HepG2 (cell line): ENCODE measurements at regions not wholly inside any gene's neighbourhood (a gene's known extent, or its start where the extent isn't known, plus 50 kb on each side); places are given as distances from the start of the nearest gene placed in this dataset.

Experiments used
- ATAC-seq: fragments of 200-7000 bp; cut with Tn5 transposase; 3 replicates; pipeline ENCODE4 v1.9.1; 2020; ENCODE audit warnings: mild to moderate bottlenecking, moderate library complexity
- BruUV-seq: library from RNA; stranded (reverse); fragments of 400-500 nt; replicated peaks from 2 replicates; lab custom pipeline; 2021; lab: Mats Ljungman, UMichigan
- CTCF ChIA-PET: fragments of 300-600 bp; formaldehyde crosslinking; extraction: SDS; loops from one replicate; lab custom pipeline; 2021; ENCODE audit warnings: low total read pairs, inconsistent platforms, low intra/inter-chr PET ratio; lab: Yijun Ruan, JAX
- POLR2A ChIA-PET: fragments of 350-600 bp; sonication (Branson Sonifier 250); formaldehyde crosslinking; loops from one replicate; lab custom pipeline; 2020; ENCODE audit warnings: antibody characterized with exemption, inconsistent platforms; lab: Yijun Ruan, JAX
- DNase-seq: peaks from one replicate; pipeline ENCODE4 v3.0.0-alpha.2; 2015; ENCODE audit warnings: low spot score
- FAIRE-seq: peaks from 3 replicates; lab custom pipeline; 2011; peaks lifted over from hg19 to GRCh38; lab: Jason Lieb, UNC
- H2AFZ ChIP-seq: one replicate; pipeline ENCODE4 v1.6.1; 2011; ENCODE audit warnings: low read length, inconsistent platforms
- H3K27ac ChIP-seq: fragments of 300-600 bp; 3 replicates; pipeline ENCODE4 v1.8.0; 2011; ENCODE audit warnings: mixed run types, mild to moderate bottlenecking, mixed read lengths, low read length, inconsistent platforms; ENCODE audit not compliant: insufficient read depth; ENCODE audit errors: extremely low read length
- H3K27me3 ChIP-seq, 2 experiments: fragments of 200-600 bp in 1 of 2; 2 replicates in 1 of 2; 3 replicates in 1 of 2; pipeline versions ENCODE4 v1.6.0 to v1.8.0; 2011; ENCODE audit warnings: low read length in 2 of 2, mild to moderate bottlenecking in 2 of 2, moderate library complexity in 2 of 2, inconsistent platforms in 1 of 2; ENCODE audit not compliant: insufficient read depth in 2 of 2, control insufficient read depth in 1 of 2
- H3K36me3 ChIP-seq, 2 experiments: fragments of 200-600 bp in 1 of 2; replicated peaks in 1 of 2; 2 replicates in 1 of 2; 3 replicates in 1 of 2; pipeline versions ENCODE4 v1.5.1 to v1.8.0; 2011; ENCODE audit warnings: low read length in 2 of 2, inconsistent platforms in 1 of 2; ENCODE audit not compliant: insufficient read depth in 2 of 2, control insufficient read depth in 1 of 2
- H3K4me1 ChIP-seq: 2 replicates; pipeline ENCODE4 v1.5.1; 2012; ENCODE audit warnings: low read length, inconsistent platforms; ENCODE audit not compliant: insufficient read depth
- H3K4me2 ChIP-seq: 2 replicates; pipeline ENCODE4 v1.6.0; 2011; ENCODE audit warnings: low read depth, low read length, inconsistent platforms
- H3K4me3 ChIP-seq, 3 experiments: fragments of 200-600 bp in 1 of 3; sonication (generic), shearing (Covaris generic) in 1 of 3; replicated peaks in 1 of 3; 2 replicates each; pipeline ENCODE4 v1.5.1; 2011 to 2016; ENCODE audit warnings: low read length in 3 of 3, inconsistent platforms in 2 of 3, low read depth in 2 of 3, mild to moderate bottlenecking in 2 of 3, control low read depth in 1 of 3, mixed read lengths in 1 of 3; ENCODE audit not compliant: insufficient read depth in 1 of 3
- H3K79me2 ChIP-seq: one replicate; pipeline ENCODE4 v1.6.1; 2011; ENCODE audit warnings: low read length, inconsistent platforms; ENCODE audit not compliant: insufficient read depth
- H3K9ac ChIP-seq: 2 replicates; pipeline ENCODE4 v1.6.0; 2011; ENCODE audit warnings: mild to moderate bottlenecking, low read depth, low read length, inconsistent platforms; ENCODE audit not compliant: insufficient read depth
- H3K9me3 ChIP-seq: 2 replicates; pipeline ENCODE4 v1.5.1; 2012; ENCODE audit warnings: mild to moderate bottlenecking, low read length
- H4K20me1 ChIP-seq: 2 replicates; pipeline ENCODE4 v1.6.0; 2011; ENCODE audit warnings: inconsistent platforms, mild to moderate bottlenecking, low read length, moderate library complexity; ENCODE audit not compliant: insufficient read depth
- CHCHD3 ChIP-seq: sonication (generic); formaldehyde crosslinking; IDR thresholded peaks from 2 replicates; pipeline ENCODE4 v1.8.0; 2022; ENCODE audit warnings: mild to moderate bottlenecking, missing genetic modification reagents, moderate library complexity
- HDAC1 ChIP-seq: sonication (generic); formaldehyde crosslinking; IDR thresholded peaks from 2 replicates; pipeline ENCODE4 v1.5.1; 2020; ENCODE audit warnings: mild to moderate bottlenecking, missing genetic modification reagents
- HMGA1 ChIP-seq: sonication (generic); formaldehyde crosslinking; conservative IDR thresholded peaks from 2 replicates; pipeline ENCODE4 v1.4.0; 2020; ENCODE audit warnings: missing genetic modification reagents
- MTA3 ChIP-seq: sonication (generic); formaldehyde crosslinking; IDR thresholded peaks from 2 replicates; pipeline ENCODE4 v1.4.0; 2020; ENCODE audit warnings: missing genetic modification reagents
- MXI1 ChIP-seq: IDR thresholded peaks from 3 replicates; pipeline ENCODE4 v1.6.1; 2012; ENCODE audit warnings: low read depth, low read length, inconsistent platforms, borderline replicate concordance
- PAF1 ChIP-seq: IDR thresholded peaks from 2 replicates; pipeline ENCODE4 v1.6.1; 2016; ENCODE audit warnings: missing genetic modification reagents, missing compliant biosample characterization
- SIX1 ChIP-seq: sonication (generic); formaldehyde crosslinking; IDR thresholded peaks from 2 replicates; pipeline ENCODE4 v1.4.0; 2020; ENCODE audit warnings: missing genetic modification reagents, borderline replicate concordance
- TFE3 ChIP-seq: IDR thresholded peaks from 2 replicates; pipeline ENCODE4 v1.6.1; 2016
- TP53 ChIP-seq: sonication (generic); formaldehyde crosslinking; conservative IDR thresholded peaks from 2 replicates; pipeline ENCODE4 v1.4.0; 2020; ENCODE audit warnings: missing genetic modification reagents
- ZFP36L2 ChIP-seq: sonication (generic); formaldehyde crosslinking; IDR thresholded peaks from 2 replicates; pipeline ENCODE4 v1.4.0; 2020; ENCODE audit warnings: missing genetic modification reagents
- ZFP37 ChIP-seq: sonication (generic); formaldehyde crosslinking; IDR thresholded peaks from 2 replicates; pipeline ENCODE4 v1.4.0; 2020; ENCODE audit warnings: missing genetic modification reagents, borderline replicate concordance
- ZHX2 ChIP-seq, 2 experiments: sonication (generic) in 1 of 2; formaldehyde crosslinking in 1 of 2; IDR thresholded peaks; 2 replicates each; pipeline versions ENCODE4 v1.6.1 to v1.9.0; 2014 to 2022; ENCODE audit warnings: antibody characterized with exemption in 1 of 2, borderline replicate concordance in 1 of 2, inconsistent platforms in 1 of 2, low read depth in 1 of 2, missing genetic modification reagents in 1 of 2
- ZKSCAN1 ChIP-seq: fragments of 150-350 bp; IDR thresholded peaks from 2 replicates; pipeline ENCODE4 v1.6.1; 2014; ENCODE audit warnings: low read length
- ZNF597 ChIP-seq: sonication (generic); formaldehyde crosslinking; IDR thresholded peaks from 2 replicates; pipeline ENCODE4 v1.5.0; 2020; ENCODE audit warnings: missing genetic modification reagents
- ZNF660 ChIP-seq: sonication (generic); formaldehyde crosslinking; IDR thresholded peaks from 2 replicates; pipeline ENCODE4 v1.5.1; 2020; ENCODE audit warnings: mild to moderate bottlenecking, low read depth, missing genetic modification reagents, borderline replicate concordance
- ZNF775 ChIP-seq: sonication (generic); formaldehyde crosslinking; IDR thresholded peaks from 2 replicates; pipeline ENCODE4 v1.4.0; 2020; ENCODE audit warnings: missing genetic modification reagents, mild to moderate bottlenecking, moderate library complexity, borderline replicate concordance
- ZZZ3 ChIP-seq: sonication (generic); formaldehyde crosslinking; IDR thresholded peaks from 2 replicates; pipeline ENCODE4 v1.4.0; 2020; ENCODE audit warnings: missing genetic modification reagents, mild to moderate bottlenecking, borderline replicate concordance
- WGBS: methylation state at CpG from one replicate; pipeline ENCODE4 v1.1.6; 2017; ENCODE audit warnings: low lambda C conversion rate; 5-methylcytosine and 5-hydroxymethylcytosine counted together
- in situ Hi-C: cut with HindIII; loops from 2 replicates; pipeline ENCODE4 v1.10.0; 2017; ENCODE audit warnings: low pct_unique_long_range_greater_than_20kb; ENCODE audit not compliant: extremely low pct_ligation_motif_present
- intact Hi-C: fragments of 100-400 bp; cut with micrococcal nuclease; formaldehyde crosslinking; loops from one replicate; pipeline ENCODE4 v1.10.0; 2022; ENCODE audit not compliant: unreplicated experiment

GRCh38 chr4:173924561-173924960, 358.9 kb downstream of the FBXO8 start (continued):
- TF ChIP-seq ZHX2 (IDR thresholded peaks at IDR 0.05; ENCODE audit: low read depth) (no peak), ZHX2 (CRISPR knock-in tag; IDR thresholded peaks at IDR 0.05; ENCODE audit: borderline replicate concordance) (no peak), PAF1 (CRISPR knock-in tag) (no peak), HDAC1 (CRISPR knock-in tag) (no peak), TFE3 (CRISPR knock-in tag) (no peak)

- Histone ChIP-seq H3K4me2 (no peak overlapping the region), H3K4me3 (no peak overlapping the region), H3K9me3 (no peaks in the 10 kb centered on the region), H3K27me3 (no peaks in the 10 kb centered on the region), H3K4me1 (no peaks in the 10 kb centered on the region), H2AFZ (no peak overlapping the region), H3K36me3 (no peaks in the 10 kb centered on the region), H3K79me2 (no peaks in the 10 kb centered on the region), H3K9ac (no peak overlapping the region), H4K20me1 (no peaks in the 10 kb centered on the region), H3K27ac (no peak overlapping the region)
- ChIA-PET CTCF (no interaction called here), POLR2A (no interaction called here)
- BruUV-seq: no TSS peak
- no peak for DNase-seq
- in situ Hi-C loops: no loop called here
- WGBS: 0% methylated on average over 1 of the region's 1 CpG
- no peak for FAIRE-seq
- intact Hi-C loops: no loop called here
- no peak for ATAC-seq
- TF ChIP-seq SIX1 (no peak), ZKSCAN1 (no peak), HMGA1 (CRISPR knock-in tag) (no peak), ZFP36L2 (no peak), ZZZ3 (CRISPR knock-in tag) (no peak), ZNF660 (CRISPR knock-in tag) (no peak), ZFP37 (CRISPR knock-in tag) (no peak), ZNF597 (CRISPR knock-in tag) (no peak), TP53 (CRISPR knock-in tag) (no peak), CHCHD3 (CRISPR knock-in tag) (no peak), MTA3 (CRISPR knock-in tag) (no peak), ZNF775 (CRISPR knock-in tag) (no peak), MXI1 (no peak)
These were observed 363.6 kb downstream of the FBXO8 start for GRCh38 chr4:173919861-173920260.
